ENCODE measurements at regions not wholly inside any gene's neighbourhood (a gene's known extent, or its start where the extent isn't known, plus 50 kb on each side); places are given as distances from the start of the nearest gene placed in this dataset.

- no peak for TF ChIP-seq CTCF (conservative IDR thresholded peaks at IDR 0.05)
- no peak overlapping the region for H3K27ac ChIP-seq
These were observed 431.7 kb downstream of the LMO7 start for GRCh38 chr13:76067850-76068249.

DNA sequence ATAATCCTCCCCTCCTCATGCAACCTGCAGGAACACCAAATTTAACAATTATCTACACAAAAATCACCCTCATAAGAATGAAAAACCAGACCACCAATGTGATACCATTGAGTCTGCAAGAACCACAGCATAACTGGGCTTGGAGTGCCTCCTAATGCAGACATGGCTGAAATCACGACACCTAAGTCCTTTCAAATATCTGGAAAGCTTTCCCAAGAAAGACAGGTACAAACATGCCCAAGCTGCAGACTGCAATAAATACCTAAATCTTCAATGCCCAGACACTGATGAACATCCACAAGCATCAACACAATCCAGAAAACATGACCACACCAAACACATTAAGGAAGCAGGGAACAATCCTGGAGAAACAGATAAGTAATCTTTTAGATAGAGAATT, 417.1 kb downstream of the LMO7 start:
- no peak overlapping the region for H3K27ac ChIP-seq
- TF ChIP-seq CTCF (conservative IDR thresholded peaks at IDR 0.05) = no peak

DNA sequence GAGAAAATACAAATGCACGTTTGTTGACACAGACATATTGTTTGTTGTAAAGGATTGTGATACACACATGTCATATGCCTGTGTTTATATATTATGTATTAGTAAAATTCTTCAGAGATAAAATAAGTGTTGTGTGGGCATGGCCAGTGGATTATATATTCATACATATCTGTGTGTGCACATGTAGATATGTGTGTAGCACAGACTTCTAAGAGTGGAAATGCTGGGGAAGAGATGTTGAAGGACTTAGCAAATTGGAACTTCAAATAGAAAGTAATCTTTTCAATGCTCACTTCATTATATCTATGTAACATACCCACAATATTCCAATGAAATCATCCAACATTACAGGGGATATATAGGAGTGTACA, 413.2 kb downstream of the LMO7 start:
- no peak overlapping the region for H3K27ac ChIP-seq
- TF ChIP-seq CTCF (conservative IDR thresholded peaks at IDR 0.05) = no peak

GRCh38 chr13:76048675-76049375, 412.7 kb downstream of the LMO7 start:
- no peak for TF ChIP-seq CTCF (conservative IDR thresholded peaks at IDR 0.05)
- H3K27ac ChIP-seq = no peak overlapping the region

DNA sequence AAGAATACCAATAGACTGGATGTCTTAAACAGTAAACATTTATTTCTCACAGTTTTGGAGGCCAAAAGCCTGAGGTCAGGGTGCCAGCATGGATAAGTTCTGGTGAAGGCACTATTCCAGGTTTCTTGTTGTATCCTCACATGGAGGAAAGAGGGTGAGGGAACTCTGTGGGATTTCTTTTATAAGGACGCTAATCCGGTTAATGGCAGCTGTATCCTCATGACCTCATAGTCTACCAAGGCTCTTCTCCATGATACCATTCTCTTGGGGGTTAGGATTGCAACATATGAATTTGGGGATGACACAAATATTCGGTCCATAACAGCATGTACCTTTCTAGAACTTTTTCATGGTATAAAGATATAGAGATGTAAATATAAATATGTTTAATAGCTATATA, 412.0 kb downstream of the LMO7 start:
- no peak overlapping the region for H3K27ac ChIP-seq
- TF ChIP-seq CTCF (conservative IDR thresholded peaks at IDR 0.05) = no peak

- no peak overlapping the region for H3K27ac ChIP-seq
- no peak for TF ChIP-seq CTCF (conservative IDR thresholded peaks at IDR 0.05)
These were observed 407.7 kb downstream of the LMO7 start for GRCh38 chr13:76043874-76044273.

GRCh38 chr13:76038920-76039716, 403.0 kb downstream of the LMO7 start:
- no peak for TF ChIP-seq CTCF (conservative IDR thresholded peaks at IDR 0.05)
- no peak overlapping the region for H3K27ac ChIP-seq

Data from VCaP (cell line).